OCI-LY7 (cell line): ENCODE measurements at regions not wholly inside any gene's neighbourhood (a gene's known extent, or its start where the extent isn't known, plus 50 kb on each side); places are given as distances from the start of the nearest gene placed in this dataset.
"Not testable (repeated sequence)": the region's sequence is repeated elsewhere in the genome, so short reads cannot be mapped to it uniquely, and the experiment has no call there.

Experiments
- EZH2phosphoT487 ChIP-seq: fragments of 200-600 bp; sonication (generic); IDR thresholded peaks from 2 replicates; pipeline ENCODE4 v1.6.1; 2018; ENCODE audit warnings: low read depth, borderline replicate concordance, mild to moderate bottlenecking, mixed run types, antibody characterized with exemption, low read length, moderate library complexity, mixed read lengths
- TF ChIP-seq, protein P1 (sequence below): fragments of 200-600 bp; sonication (generic); conservative IDR thresholded peaks from 2 replicates; pipeline ENCODE4 v1.5.1; 2014; ENCODE audit warnings: mild to moderate bottlenecking, antibody characterized with exemption, low read length, moderate library complexity, mixed read lengths

GRCh38 chr4:160549951-160550519 is 1447.2 kb downstream of the RAPGEF2 start:
- TF ChIP-seq, protein P1, sequence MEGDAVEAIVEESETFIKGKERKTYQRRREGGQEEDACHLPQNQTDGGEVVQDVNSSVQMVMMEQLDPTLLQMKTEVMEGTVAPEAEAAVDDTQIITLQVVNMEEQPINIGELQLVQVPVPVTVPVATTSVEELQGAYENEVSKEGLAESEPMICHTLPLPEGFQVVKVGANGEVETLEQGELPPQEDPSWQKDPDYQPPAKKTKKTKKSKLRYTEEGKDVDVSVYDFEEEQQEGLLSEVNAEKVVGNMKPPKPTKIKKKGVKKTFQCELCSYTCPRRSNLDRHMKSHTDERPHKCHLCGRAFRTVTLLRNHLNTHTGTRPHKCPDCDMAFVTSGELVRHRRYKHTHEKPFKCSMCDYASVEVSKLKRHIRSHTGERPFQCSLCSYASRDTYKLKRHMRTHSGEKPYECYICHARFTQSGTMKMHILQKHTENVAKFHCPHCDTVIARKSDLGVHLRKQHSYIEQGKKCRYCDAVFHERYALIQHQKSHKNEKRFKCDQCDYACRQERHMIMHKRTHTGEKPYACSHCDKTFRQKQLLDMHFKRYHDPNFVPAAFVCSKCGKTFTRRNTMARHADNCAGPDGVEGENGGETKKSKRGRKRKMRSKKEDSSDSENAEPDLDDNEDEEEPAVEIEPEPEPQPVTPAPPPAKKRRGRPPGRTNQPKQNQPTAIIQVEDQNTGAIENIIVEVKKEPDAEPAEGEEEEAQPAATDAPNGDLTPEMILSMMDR: not testable (repeated sequence)
- not testable (repeated sequence) for TF ChIP-seq EZH2phosphoT487
